GM12865 (cell line): ENCODE measurements at regions not wholly inside any gene's neighbourhood (a gene's known extent, or its start where the extent isn't known, plus 50 kb on each side); places are given as distances from the start of the nearest gene placed in this dataset.

Experiments used
- DNase-seq: peaks from one replicate; pipeline ENCODE4 v3.0.0; 2010; ENCODE audit warnings: low read depth
- H3K4me3 ChIP-seq: 2 replicates; pipeline ENCODE4 v1.5.1; 2011; ENCODE audit warnings: mild to moderate bottlenecking, low read depth, low read length, control low read depth
- TF ChIP-seq, protein P1 (sequence below): IDR thresholded peaks from 2 replicates; pipeline ENCODE4 v1.5.1; 2011; ENCODE audit warnings: low read length, control low read depth, low read depth, inconsistent platforms; ENCODE audit not compliant: insufficient read depth; ENCODE audit errors: missing control alignments

DNA sequence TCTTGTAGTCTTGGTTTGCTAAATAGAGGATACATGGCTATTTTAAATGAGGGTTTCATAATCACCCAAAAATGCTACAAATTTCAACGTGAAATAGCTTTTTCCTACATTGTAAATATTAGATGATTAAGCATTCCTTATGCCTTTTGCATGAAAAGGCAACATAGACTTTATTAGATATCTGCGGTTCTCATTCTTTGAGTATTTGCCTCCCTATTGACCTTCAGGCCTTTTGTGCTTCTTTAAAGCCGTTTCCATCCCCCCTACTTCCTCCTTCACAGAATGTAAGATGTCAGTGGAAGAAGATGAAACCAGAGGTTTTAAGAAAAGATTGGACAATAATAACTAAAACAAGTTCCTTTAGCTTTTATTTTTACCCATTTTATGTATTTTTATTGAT lies 144.1 kb downstream of the UBE2E3 start:
- TF ChIP-seq, protein P1, sequence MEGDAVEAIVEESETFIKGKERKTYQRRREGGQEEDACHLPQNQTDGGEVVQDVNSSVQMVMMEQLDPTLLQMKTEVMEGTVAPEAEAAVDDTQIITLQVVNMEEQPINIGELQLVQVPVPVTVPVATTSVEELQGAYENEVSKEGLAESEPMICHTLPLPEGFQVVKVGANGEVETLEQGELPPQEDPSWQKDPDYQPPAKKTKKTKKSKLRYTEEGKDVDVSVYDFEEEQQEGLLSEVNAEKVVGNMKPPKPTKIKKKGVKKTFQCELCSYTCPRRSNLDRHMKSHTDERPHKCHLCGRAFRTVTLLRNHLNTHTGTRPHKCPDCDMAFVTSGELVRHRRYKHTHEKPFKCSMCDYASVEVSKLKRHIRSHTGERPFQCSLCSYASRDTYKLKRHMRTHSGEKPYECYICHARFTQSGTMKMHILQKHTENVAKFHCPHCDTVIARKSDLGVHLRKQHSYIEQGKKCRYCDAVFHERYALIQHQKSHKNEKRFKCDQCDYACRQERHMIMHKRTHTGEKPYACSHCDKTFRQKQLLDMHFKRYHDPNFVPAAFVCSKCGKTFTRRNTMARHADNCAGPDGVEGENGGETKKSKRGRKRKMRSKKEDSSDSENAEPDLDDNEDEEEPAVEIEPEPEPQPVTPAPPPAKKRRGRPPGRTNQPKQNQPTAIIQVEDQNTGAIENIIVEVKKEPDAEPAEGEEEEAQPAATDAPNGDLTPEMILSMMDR: no peak
- H3K4me3 ChIP-seq: peak overlapping the region; percentile 35
- DNase-seq: no peak

DNA sequence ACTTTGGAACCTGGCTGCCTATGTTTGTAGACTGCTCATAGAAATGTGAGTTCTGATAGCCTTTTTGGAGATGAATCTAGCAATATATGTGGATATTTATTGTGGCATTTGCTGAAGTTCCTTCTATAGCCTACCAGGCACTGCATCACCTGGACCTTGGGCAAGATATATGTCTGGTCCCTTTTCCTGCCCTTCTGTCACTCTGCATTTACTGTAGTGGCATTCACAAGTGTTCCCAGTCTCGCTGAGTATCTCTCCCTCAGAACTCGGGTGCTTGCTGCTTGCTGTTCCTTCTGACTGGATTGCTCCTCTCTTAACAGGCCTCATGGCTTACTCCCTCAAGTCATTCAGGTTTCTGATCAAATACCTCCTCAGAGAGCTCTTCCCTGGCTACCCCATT lies 145.0 kb downstream of the UBE2E3 start:
- TF ChIP-seq, protein P1: no peak
- DNase-seq: no peak
- no peak overlapping the region; the same call in 1 of the 2 replicates for H3K4me3 ChIP-seq

DNA sequence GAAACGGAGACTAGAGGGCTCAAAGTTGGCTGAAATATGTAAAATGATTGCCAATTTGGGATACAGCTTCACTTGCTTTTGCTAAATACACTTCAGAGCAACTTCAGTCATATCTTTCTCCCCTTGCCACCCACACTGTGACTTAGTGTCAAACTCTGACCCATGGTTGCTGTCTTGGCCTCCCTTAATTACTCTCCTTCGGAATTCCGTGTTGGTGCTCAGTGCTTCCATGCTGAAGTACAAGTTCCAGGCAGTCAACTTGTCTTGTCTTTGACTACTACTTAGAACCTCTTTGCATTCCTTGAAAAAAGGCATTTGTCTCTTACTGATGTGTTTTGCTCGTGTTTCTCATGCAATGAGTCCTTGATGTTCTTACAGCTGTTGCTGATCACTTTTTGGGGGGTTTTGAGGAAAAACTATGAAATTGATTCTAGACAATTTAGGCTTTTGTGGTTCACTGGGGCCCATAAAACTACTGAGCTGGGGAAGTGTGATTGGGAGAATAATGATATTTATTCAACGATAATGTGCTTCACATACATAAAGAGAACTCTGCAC lies 146.0 kb downstream of the UBE2E3 start:
- TF ChIP-seq, protein P1: no peak
- no peak for DNase-seq
- no peak overlapping the region for H3K4me3 ChIP-seq

DNA sequence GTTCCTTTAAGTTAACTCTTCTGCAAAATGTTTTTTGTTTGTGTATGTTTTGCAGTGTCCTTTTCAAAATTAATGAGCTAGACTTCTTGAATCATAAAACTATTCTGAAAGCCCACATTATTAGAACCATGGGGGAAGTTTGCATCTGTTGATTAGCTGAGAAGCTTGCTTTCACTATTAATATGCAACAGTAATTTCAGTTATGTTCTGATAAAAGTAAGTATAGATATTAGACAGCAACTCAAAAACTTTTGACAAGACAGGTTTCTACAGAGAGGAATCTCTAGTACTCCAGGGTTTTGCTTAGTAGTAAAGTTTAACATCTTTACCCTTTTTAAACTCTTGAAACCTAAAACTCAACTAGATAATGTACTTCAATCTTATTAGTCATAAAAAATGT lies 147.8 kb downstream of the UBE2E3 start:
- DNase-seq: peak; percentile 77
- TF ChIP-seq, protein P1: no peak

DNA sequence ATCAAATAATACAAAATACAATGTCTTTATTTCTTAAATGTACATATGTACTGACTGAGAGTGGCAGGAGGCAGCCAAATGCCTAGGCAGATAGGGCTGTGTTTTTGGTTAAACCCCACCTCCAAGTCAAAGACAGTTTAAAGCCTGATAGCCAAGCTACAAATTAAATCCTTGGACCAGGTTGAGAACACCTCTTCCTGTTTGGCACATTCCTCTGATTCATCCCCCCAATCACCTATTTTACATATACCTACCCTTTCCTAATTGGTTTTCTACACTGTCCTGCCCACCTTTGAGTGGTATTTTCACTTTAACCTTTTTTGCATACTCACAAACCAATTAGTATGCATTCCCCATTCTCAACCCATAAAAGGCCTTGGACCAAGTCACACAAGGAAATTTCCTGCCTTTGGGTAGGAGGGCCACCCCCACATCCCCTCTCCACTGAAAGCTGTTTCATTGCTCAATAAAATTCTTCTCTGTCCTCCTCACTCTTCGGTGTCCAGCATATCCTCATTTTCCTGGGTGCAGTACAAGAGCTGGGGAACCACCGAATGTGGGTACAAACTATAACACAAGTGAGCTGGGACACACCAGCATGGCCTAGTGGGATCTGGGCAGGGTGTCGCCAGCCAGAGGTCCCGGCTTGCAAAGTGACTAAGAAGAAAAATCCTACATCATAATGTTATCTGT lies 149.1 kb downstream of the UBE2E3 start:
- DNase-seq: no peak
- H3K4me3 ChIP-seq: no peak overlapping the region
- TF ChIP-seq, protein P1: no peak

More for the DNA sequence above, 147.8 kb downstream of the UBE2E3 start:
- H3K4me3 ChIP-seq: no peak overlapping the region

DNA sequence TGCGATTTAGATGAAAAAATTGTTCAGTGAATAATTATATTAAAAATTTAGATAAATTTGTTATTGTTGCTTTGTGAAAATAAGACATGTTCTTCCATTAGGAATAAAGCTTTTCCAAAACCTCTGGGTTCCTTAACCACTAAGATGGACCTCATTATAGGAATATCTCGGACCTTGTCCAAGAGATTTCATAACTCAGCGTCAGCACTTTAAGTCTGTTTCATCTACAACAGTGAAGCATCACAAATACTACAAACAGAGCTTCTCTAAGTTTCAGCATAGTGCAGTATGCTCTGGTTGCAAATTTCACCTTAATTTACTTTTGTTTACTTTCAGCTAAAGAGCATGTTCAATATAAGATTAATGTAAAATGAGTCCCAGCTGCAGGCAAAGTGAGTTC lies 150.3 kb downstream of the UBE2E3 start:
- H3K4me3 ChIP-seq: no peak overlapping the region
- TF ChIP-seq, protein P1: no peak
- DNase-seq: no peak

DNA sequence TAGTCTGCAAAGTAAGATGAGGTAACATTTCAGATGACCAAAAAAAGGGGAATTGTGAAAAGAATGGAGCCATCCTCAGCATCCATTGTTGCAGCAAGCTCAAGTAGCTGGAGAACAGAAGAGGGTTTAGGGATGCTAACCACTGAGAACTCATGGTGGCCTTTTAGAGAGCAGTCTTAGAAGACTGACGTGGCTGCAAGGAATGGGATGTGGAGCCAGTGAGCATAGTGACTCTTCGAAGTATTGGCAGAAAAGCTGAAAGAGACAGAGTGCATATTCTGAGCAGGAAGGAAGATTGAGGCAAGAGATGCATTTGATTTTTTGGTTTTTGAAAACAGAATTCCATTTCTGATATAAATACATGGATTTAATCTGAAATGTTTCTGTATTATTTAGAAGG lies 151.2 kb downstream of the UBE2E3 start:
- TF ChIP-seq, protein P1: no peak
- H3K4me3 ChIP-seq: no peak overlapping the region
- no peak for DNase-seq
